GM08714 (cell line): ENCODE measurements at regions not wholly inside any gene's neighbourhood (a gene's known extent, or its start where the extent isn't known, plus 50 kb on each side); places are given as distances from the start of the nearest gene placed in this dataset.
"Not testable (repeated sequence)": the region's sequence is repeated elsewhere in the genome, so short reads cannot be mapped to it uniquely, and the experiment has no call there.

Experiments used
- H3K4me3 ChIP-seq: fragments of 200-500 bp; sonication (Bioruptor generic); 2 replicates; pipeline ENCODE4 v1.5.1; 2014; ENCODE audit warnings: mild to moderate bottlenecking, low read length, inconsistent platforms
- ZNF274 ChIP-seq: IDR thresholded peaks from 2 replicates; pipeline ENCODE4 v1.6.1; 2012; ENCODE audit warnings: mild to moderate bottlenecking, low read depth, low read length

- H3K4me3 ChIP-seq = no peak overlapping the region
- no peak for TF ChIP-seq ZNF274
Observed at GRCh38 chr21:9758141-9758540, 763.2 kb upstream of the TPTE start.

GRCh38 chr21:9758888-9759287, 762.5 kb upstream of the TPTE start:
- H3K4me3 ChIP-seq = no peak overlapping the region

GRCh38 chr21:9759972-9760371, 761.4 kb upstream of the TPTE start:
- no peak for TF ChIP-seq ZNF274
- H3K4me3 ChIP-seq = no peak overlapping the region

More at GRCh38 chr21:9758888-9759287, 762.5 kb upstream of the TPTE start:
- TF ChIP-seq ZNF274 = no peak

GRCh38 chr21:9760398-9761074, 760.8 kb upstream of the TPTE start:
- H3K4me3 ChIP-seq = no peak overlapping the region
- no peak for TF ChIP-seq ZNF274

GRCh38 chr21:9763306-9763705, 758.1 kb upstream of the TPTE start:
- H3K4me3 ChIP-seq = no peak overlapping the region
- TF ChIP-seq ZNF274 = no peak

GRCh38 chr21:9763807-9764206, 757.6 kb upstream of the TPTE start:
- H3K4me3 ChIP-seq = no peak overlapping the region
- TF ChIP-seq ZNF274 = no peak

- not testable (repeated sequence) for H3K4me3 ChIP-seq
Observed at GRCh38 chr21:9764294-9764693, 757.1 kb upstream of the TPTE start.

- H3K4me3 ChIP-seq = not testable (repeated sequence)
Observed at GRCh38 chr21:9765538-9765937, 755.8 kb upstream of the TPTE start.

GRCh38 chr21:9766890-9767591, 754.3 kb upstream of the TPTE start:
- H3K4me3 ChIP-seq = not testable (repeated sequence)

- no peak overlapping the region for H3K4me3 ChIP-seq
- TF ChIP-seq ZNF274 = no peak
Observed at GRCh38 chr21:9767592-9768375, 753.6 kb upstream of the TPTE start.

GRCh38 chr21:9768376-9769130, 752.8 kb upstream of the TPTE start:
- H3K4me3 ChIP-seq = not testable (repeated sequence)

- H3K4me3 ChIP-seq = not testable (repeated sequence)
Observed at GRCh38 chr21:9769131-9769498, 752.3 kb upstream of the TPTE start.

- H3K4me3 ChIP-seq = not testable (repeated sequence)
Observed at GRCh38 chr21:9769718-9770690, 751.4 kb upstream of the TPTE start.

GRCh38 chr21:9771466-9772347, 749.7 kb upstream of the TPTE start:
- not testable (repeated sequence) for H3K4me3 ChIP-seq
